Activated CD8-positive, alpha-beta memory T cell treated with anti-CD3 and anti-CD28 coated beads for 4 hours (primary cell): ENCODE measurements at regions not wholly inside any gene's neighbourhood (a gene's known extent, or its start where the extent isn't known, plus 50 kb on each side); places are given as distances from the start of the nearest gene placed in this dataset.

Source experiments
- DNase-seq, 2 donors: peaks; one replicate each; pipeline ENCODE4 v3.0.0-alpha.2; 2020; ENCODE audit warnings: low read depth in 2 of 2

GRCh38 chr22:49437356-49437755 lies 390.3 kb downstream of the BRD1 start:
- no peak for DNase-seq

- DNase-seq: no peak
Observed at GRCh38 chr22:49436056-49436455, 391.6 kb downstream of the BRD1 start.

GRCh38 chr22:49435596-49435995 lies 392.1 kb downstream of the BRD1 start:
- DNase-seq: no peak

GRCh38 chr22:49433717-49434611 lies 393.7 kb downstream of the BRD1 start:
- DNase-seq: no peak

GRCh38 chr22:49432897-49433443 lies 394.7 kb downstream of the BRD1 start:
- DNase-seq: no peak

- DNase-seq: no peak
Observed at GRCh38 chr22:49432211-49432896, 395.3 kb downstream of the BRD1 start.

- DNase-seq: no peak
Observed at GRCh38 chr22:49431551-49431950, 396.1 kb downstream of the BRD1 start.

GRCh38 chr22:49429066-49429465 lies 398.6 kb downstream of the BRD1 start:
- DNase-seq: no peak

GRCh38 chr22:49427941-49428340 lies 399.7 kb downstream of the BRD1 start:
- DNase-seq: no peak

- no peak for DNase-seq
Observed at GRCh38 chr22:49427341-49427740, 400.3 kb downstream of the BRD1 start.

- no peak for DNase-seq
Observed at GRCh38 chr22:49426618-49427266, 400.9 kb downstream of the BRD1 start.

- no peak for DNase-seq
Observed at GRCh38 chr22:49426098-49426497, 401.6 kb downstream of the BRD1 start.

GRCh38 chr22:49425356-49425755 lies 402.3 kb downstream of the BRD1 start:
- no peak for DNase-seq

- no peak for DNase-seq
Observed at GRCh38 chr22:49424893-49425270, 402.8 kb downstream of the BRD1 start.

GRCh38 chr22:49423125-49423650 lies 404.5 kb downstream of the BRD1 start:
- DNase-seq: no peak

GRCh38 chr22:49422701-49423100 lies 405.0 kb downstream of the BRD1 start:
- no peak for DNase-seq

GRCh38 chr22:49420651-49421050 lies 407.0 kb downstream of the BRD1 start:
- no peak for DNase-seq

GRCh38 chr22:49419661-49420060 lies 408.0 kb downstream of the BRD1 start:
- DNase-seq: no peak

GRCh38 chr22:49418943-49419342 lies 408.7 kb downstream of the BRD1 start:
- DNase-seq: no peak

- DNase-seq: no peak
Observed at GRCh38 chr22:49418341-49418894, 409.3 kb downstream of the BRD1 start.

GRCh38 chr22:49417833-49418232 lies 409.8 kb downstream of the BRD1 start:
- no peak for DNase-seq

- no peak for DNase-seq
Observed at GRCh38 chr22:49417326-49417725, 410.3 kb downstream of the BRD1 start.
